H9 (cell line): ENCODE measurements at regions not wholly inside any gene's neighbourhood (a gene's known extent, or its start where the extent isn't known, plus 50 kb on each side); places are given as distances from the start of the nearest gene placed in this dataset.
A peak's percentile ranks its signal among the peaks of the same experiment; 100 is the strongest.

ENCODE experiments used
- DNase-seq: peaks from one replicate; pipeline ENCODE4 v3.0.0-alpha.2; 2017
- H2AFZ ChIP-seq: one replicate; pipeline ENCODE4 v1.6.1; 2013; ENCODE audit warnings: mild to moderate bottlenecking, low read length, control low read depth, moderate library complexity
- H2AK5ac ChIP-seq: 2 replicates; pipeline ENCODE4 v1.6.1; 2013; ENCODE audit warnings: low read length, control low read depth, mixed read lengths; ENCODE audit not compliant: insufficient read length
- H2BK120ac ChIP-seq: one replicate; pipeline ENCODE4 v1.6.1; 2013; ENCODE audit warnings: low read depth, mild to moderate bottlenecking, low read length, control low read depth, inconsistent platforms; ENCODE audit not compliant: poor library complexity, severe bottlenecking
- H2BK12ac ChIP-seq: 2 replicates; pipeline ENCODE4 v1.6.1; 2013; ENCODE audit warnings: low read length, control low read depth, mixed read lengths, low read depth; ENCODE audit not compliant: insufficient read length
- H2BK15ac ChIP-seq: 2 replicates; pipeline ENCODE4 v1.6.1; 2013; ENCODE audit warnings: low read depth, low read length, control low read depth
- H2BK20ac ChIP-seq: one replicate; pipeline ENCODE4 v1.6.1; 2013; ENCODE audit warnings: low read depth, mild to moderate bottlenecking, low read length, control low read depth, inconsistent platforms; ENCODE audit not compliant: poor library complexity, severe bottlenecking
- H2BK5ac ChIP-seq: 2 replicates; pipeline ENCODE4 v1.6.1; 2013; ENCODE audit warnings: low read length, control low read depth, mixed read lengths; ENCODE audit not compliant: insufficient read length
- H3K14ac ChIP-seq: 2 replicates; pipeline ENCODE4 v1.6.1; 2013; ENCODE audit warnings: low read length, control low read depth; ENCODE audit not compliant: insufficient read depth
- H3K18ac ChIP-seq: 2 replicates; pipeline ENCODE4 v1.6.1; 2013; ENCODE audit warnings: low read depth, mild to moderate bottlenecking, mixed read lengths, low read length, control low read depth; ENCODE audit not compliant: insufficient read length
- H3K23ac ChIP-seq: 2 replicates; pipeline ENCODE4 v1.6.1; 2013; ENCODE audit warnings: low read length, control low read depth, mixed read lengths, low read depth; ENCODE audit not compliant: insufficient read length
- H3K23me2 ChIP-seq: 2 replicates; pipeline ENCODE4 v1.6.1; 2013; ENCODE audit warnings: low read depth, mild to moderate bottlenecking, mixed read lengths, low read length, control low read depth; ENCODE audit not compliant: insufficient read length, poor library complexity, severe bottlenecking
- H3K27ac ChIP-seq: 2 replicates; pipeline ENCODE4 v1.5.1; 2013; ENCODE audit warnings: low read length, control low read depth, mixed read lengths, low read depth; ENCODE audit not compliant: insufficient read length
- H3K27me3 ChIP-seq: 2 replicates; pipeline ENCODE4 v1.6.1; 2013; ENCODE audit warnings: low read length, control low read depth, inconsistent platforms; ENCODE audit not compliant: insufficient read depth
- H3K4ac ChIP-seq: 2 replicates; pipeline ENCODE4 v1.6.1; 2013; ENCODE audit warnings: low read depth, mild to moderate bottlenecking, control low read depth, inconsistent platforms, low read length, moderate library complexity
- H3K4me1 ChIP-seq: 2 replicates; pipeline ENCODE4 v1.6.1; 2013; ENCODE audit warnings: low read length, control low read depth, inconsistent platforms; ENCODE audit not compliant: insufficient read depth
- H3K4me2 ChIP-seq: 2 replicates; pipeline ENCODE4 v1.6.1; 2013; ENCODE audit warnings: low read length, control low read depth, mixed read lengths; ENCODE audit not compliant: insufficient read length, insufficient read depth
- H3K56ac ChIP-seq: 2 replicates; pipeline ENCODE4 v1.6.1; 2013; ENCODE audit warnings: low read depth, mild to moderate bottlenecking, mixed read lengths, low read length, control low read depth; ENCODE audit not compliant: insufficient read length
- H3K79me1 ChIP-seq: 2 replicates; pipeline ENCODE4 v1.6.1; 2013; ENCODE audit warnings: low read depth, mild to moderate bottlenecking, moderate library complexity, low read length, control low read depth, inconsistent platforms; ENCODE audit not compliant: insufficient read depth, poor library complexity, severe bottlenecking
- H3K79me2 ChIP-seq: 2 replicates; pipeline ENCODE4 v1.6.1; 2013; ENCODE audit warnings: low read length, control low read depth, inconsistent platforms; ENCODE audit not compliant: insufficient read depth
- H3K9ac ChIP-seq: 2 replicates; pipeline ENCODE4 v1.6.1; 2013; ENCODE audit warnings: low read length, control low read depth, mixed read lengths; ENCODE audit not compliant: insufficient read length; ENCODE audit errors: extremely low read depth
- H3K9me3 ChIP-seq: one replicate; pipeline ENCODE4 v1.6.1; 2013; ENCODE audit warnings: low read depth, low read length, inconsistent platforms; ENCODE audit not compliant: control insufficient read depth
- H3T11ph ChIP-seq: one replicate; pipeline ENCODE4 v1.6.1; 2013; ENCODE audit warnings: mild to moderate bottlenecking, low read length, control low read depth, inconsistent platforms
- H4K20me1 ChIP-seq: one replicate; pipeline ENCODE4 v1.6.1; 2013; ENCODE audit not compliant: control insufficient read depth, insufficient read length, insufficient read depth
- H4K5ac ChIP-seq: 2 replicates; pipeline ENCODE4 v1.6.1; 2013; ENCODE audit warnings: low read depth, mild to moderate bottlenecking, mixed read lengths, low read length, control low read depth; ENCODE audit not compliant: insufficient read length
- H4K8ac ChIP-seq: replicated peaks from 2 replicates; pipeline ENCODE4 v1.6.1; 2013; ENCODE audit warnings: low read length, control low read depth, mixed read lengths, low read depth; ENCODE audit not compliant: insufficient read length
- H4K91ac ChIP-seq: 2 replicates; pipeline ENCODE4 v1.6.1; 2013; ENCODE audit warnings: low read depth, mild to moderate bottlenecking, moderate library complexity, mixed read lengths, low read length, control low read depth; ENCODE audit not compliant: insufficient read length
- H3K27ac Mint-ChIP-seq, 3 experiments: 2 replicates in 2 of 3; 3 replicates in 1 of 3; pipeline ENCODE4 v1.8.0; 2020 to 2021; ENCODE audit warnings: mixed read lengths in 3 of 3, mild to moderate bottlenecking in 1 of 3, moderate library complexity in 1 of 3
- H3K27me3 Mint-ChIP-seq: 2 replicates; pipeline ENCODE4 v1.8.0; 2021; ENCODE audit warnings: low read depth, mild to moderate bottlenecking, moderate library complexity, mixed read lengths
- H3K36me3 Mint-ChIP-seq, 3 experiments: 2 replicates in 2 of 3; 3 replicates in 1 of 3; pipeline ENCODE4 v1.8.0; 2020 to 2021; ENCODE audit warnings: low read depth in 3 of 3, mixed read lengths in 3 of 3; ENCODE audit not compliant: insufficient read depth in 1 of 3
- H3K4me1 Mint-ChIP-seq, 2 experiments: 2 replicates each; pipeline ENCODE4 v1.8.0; 2020; ENCODE audit warnings: mixed read lengths in 2 of 2
- H3K4me3 Mint-ChIP-seq, 2 experiments: 2 replicates in 1 of 2; 3 replicates in 1 of 2; pipeline ENCODE4 v1.8.0; 2020 to 2021; ENCODE audit warnings: mild to moderate bottlenecking in 2 of 2, mixed read lengths in 2 of 2, moderate library complexity in 1 of 2
- H3K9me3 Mint-ChIP-seq, 2 experiments: 2 replicates in 1 of 2; 3 replicates in 1 of 2; pipeline ENCODE4 v1.8.0; 2020; ENCODE audit warnings: mild to moderate bottlenecking in 2 of 2, mixed read lengths in 2 of 2, moderate library complexity in 1 of 2
- WGBS: extraction: QIAGEN DNeasy Blood & Tissue Kit; methylation state at CpG from one replicate; pipeline ENCODE4 v1.1.7; 2013; ENCODE audit warnings: missing lambda C conversion rate, low lambda C conversion rate, mixed read lengths; ENCODE audit not compliant: insufficient read length; ENCODE audit errors: extremely low coverage; 5-methylcytosine and 5-hydroxymethylcytosine counted together
- TF ChIP-seq, protein P1 (sequence below): fragments of 200-600 bp; sonication (generic); conservative IDR thresholded peaks from 3 replicates; pipeline ENCODE4 v1.8.0; 2021; ENCODE audit warnings: antibody characterized with exemption, mild to moderate bottlenecking

DNA sequence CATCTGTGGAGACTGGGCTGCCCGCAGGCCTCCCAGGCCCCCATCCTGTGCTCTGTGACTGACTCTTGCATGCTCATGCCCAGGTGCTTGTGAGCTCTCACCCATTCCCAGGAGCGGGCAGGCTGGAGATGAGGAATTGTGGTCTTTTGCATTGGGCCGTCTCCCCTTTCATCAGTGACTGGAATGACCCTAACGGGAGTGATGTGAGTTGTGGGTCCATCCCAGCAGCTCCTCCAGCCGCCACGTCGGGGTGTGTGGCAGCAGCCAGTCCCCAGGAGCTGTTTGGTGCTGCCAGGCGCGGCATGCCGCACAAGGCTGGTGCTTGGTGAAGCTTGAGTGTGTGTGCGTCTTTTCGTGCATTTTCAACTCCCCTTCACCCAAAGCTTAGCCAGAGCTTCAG, 164.2 kb downstream of the ACTR3B start:
- Histone ChIP-seq H2BK5ac (no peak overlapping the region), H2AK5ac (no peak overlapping the region), H4K8ac (no peak overlapping the region), H3K27me3 (no peaks in the 10 kb centered on the region; the same call in 1 of the 2 replicates), H3K4me1 (no peaks in the 10 kb centered on the region), H3K56ac (no peak overlapping the region), H3K4ac (no peak overlapping the region), H2BK120ac (no peak overlapping the region), H3K79me1 (no peaks in the 10 kb centered on the region), H4K20me1 (no peaks in the 10 kb centered on the region), H3K79me2 (no peaks in the 10 kb centered on the region), H2BK20ac (no peak overlapping the region), H3K14ac (no peak overlapping the region), H2BK15ac (no peak overlapping the region), H4K5ac (no peak overlapping the region), H3K23ac (no peak overlapping the region), H2AFZ (no peak overlapping the region), H4K91ac (no peak overlapping the region), H3T11ph (no peak overlapping the region), H3K4me2 (no peak overlapping the region), H3K18ac (no peak overlapping the region), H3K27ac (no peak overlapping the region), H3K23me2 (peaks cover 12% of the 10 kb centered on the region), H3K9ac (no peak overlapping the region), H2BK12ac (no peak overlapping the region), H3K9me3 (no peaks in the 10 kb centered on the region)
- no peak for DNase-seq
- WGBS = no CpG with 5 or more reads among the region's 12 CpGs
- peaks cover 3 to 6% (median 5%) of the 10 kb centered on the region in 3 experiments; a peak in 4 of 7 replicates for H3K36me3 Mint-ChIP-seq
- peaks cover 6 to 12% of the 10 kb centered on the region in 2 experiments; a peak in 4 of 5 replicates for H3K9me3 Mint-ChIP-seq
- H3K27ac Mint-ChIP-seq = no peak overlapping the region
- H3K4me3 Mint-ChIP-seq = peak overlapping the region in 1 of 2 experiments; percentile 84; a peak in 2 of 5 replicates
- H3K4me1 Mint-ChIP-seq = peaks cover 7% of the 10 kb centered on the region in 2 experiments; a peak in 3 of 4 replicates
- TF ChIP-seq, protein P1, sequence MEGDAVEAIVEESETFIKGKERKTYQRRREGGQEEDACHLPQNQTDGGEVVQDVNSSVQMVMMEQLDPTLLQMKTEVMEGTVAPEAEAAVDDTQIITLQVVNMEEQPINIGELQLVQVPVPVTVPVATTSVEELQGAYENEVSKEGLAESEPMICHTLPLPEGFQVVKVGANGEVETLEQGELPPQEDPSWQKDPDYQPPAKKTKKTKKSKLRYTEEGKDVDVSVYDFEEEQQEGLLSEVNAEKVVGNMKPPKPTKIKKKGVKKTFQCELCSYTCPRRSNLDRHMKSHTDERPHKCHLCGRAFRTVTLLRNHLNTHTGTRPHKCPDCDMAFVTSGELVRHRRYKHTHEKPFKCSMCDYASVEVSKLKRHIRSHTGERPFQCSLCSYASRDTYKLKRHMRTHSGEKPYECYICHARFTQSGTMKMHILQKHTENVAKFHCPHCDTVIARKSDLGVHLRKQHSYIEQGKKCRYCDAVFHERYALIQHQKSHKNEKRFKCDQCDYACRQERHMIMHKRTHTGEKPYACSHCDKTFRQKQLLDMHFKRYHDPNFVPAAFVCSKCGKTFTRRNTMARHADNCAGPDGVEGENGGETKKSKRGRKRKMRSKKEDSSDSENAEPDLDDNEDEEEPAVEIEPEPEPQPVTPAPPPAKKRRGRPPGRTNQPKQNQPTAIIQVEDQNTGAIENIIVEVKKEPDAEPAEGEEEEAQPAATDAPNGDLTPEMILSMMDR = no peak
- peaks cover 35% of the 10 kb centered on the region for H3K27me3 Mint-ChIP-seq
